ENCODE measurements at regions not wholly inside any gene's neighbourhood (a gene's known extent, or its start where the extent isn't known, plus 50 kb on each side); places are given as distances from the start of the nearest gene placed in this dataset.

- Mint-ChIP-seq H3K9me3 (no peaks in the 10 kb centered on the region), H3K4me3 (no peak overlapping the region), H3K27ac (no peak overlapping the region), H3K36me3 (ENCODE audit: low read depth) (no peaks in the 10 kb centered on the region), H3K27me3 (ENCODE audit: low read depth) (peaks cover 60% of the 10 kb centered on the region), H3K4me1 (ENCODE audit: low read depth) (peaks cover 3% of the 10 kb centered on the region)
- DNase-seq (ENCODE audit: low spot score): no peak
Observed at GRCh38 chr5:159451197-159452052, 121.1 kb upstream of the IL12B start.

GRCh38 chr5:159452480-159453167 is 122.3 kb upstream of the IL12B start:
- Mint-ChIP-seq H3K27ac (no peak overlapping the region), H3K36me3 (ENCODE audit: low read depth) (no peaks in the 10 kb centered on the region), H3K4me3 (no peak overlapping the region), H3K4me1 (ENCODE audit: low read depth) (peaks cover 11% of the 10 kb centered on the region), H3K27me3 (ENCODE audit: low read depth) (peaks cover 60% of the 10 kb centered on the region), H3K9me3 (no peaks in the 10 kb centered on the region)
- DNase-seq (ENCODE audit: low spot score): no peak

- no peak overlapping the region for H3K27ac Mint-ChIP-seq
- peaks cover 57% of the 10 kb centered on the region for H3K27me3 Mint-ChIP-seq (ENCODE audit: low read depth)
Observed at GRCh38 chr5:159453209-159453608, 122.9 kb upstream of the IL12B start.

GRCh38 chr5:159456261-159456660 is 126.0 kb upstream of the IL12B start:
- H3K4me3 Mint-ChIP-seq: no peak overlapping the region

More at GRCh38 chr5:159453209-159453608, 122.9 kb upstream of the IL12B start:
- H3K36me3 Mint-ChIP-seq (ENCODE audit: low read depth): no peaks in the 10 kb centered on the region
- no peaks in the 10 kb centered on the region for H3K9me3 Mint-ChIP-seq
- H3K4me3 Mint-ChIP-seq: no peak overlapping the region
- peaks cover 12% of the 10 kb centered on the region for H3K4me1 Mint-ChIP-seq (ENCODE audit: low read depth)
- DNase-seq (ENCODE audit: low spot score): no peak

GRCh38 chr5:159456722-159457465 is 126.6 kb upstream of the IL12B start:
- peaks cover 65% of the 10 kb centered on the region for H3K27me3 Mint-ChIP-seq (ENCODE audit: low read depth)
- H3K36me3 Mint-ChIP-seq (ENCODE audit: low read depth): no peaks in the 10 kb centered on the region
- no peak overlapping the region for H3K27ac Mint-ChIP-seq
- DNase-seq (ENCODE audit: low spot score): peak; percentile 79
- peaks cover 27% of the 10 kb centered on the region for H3K4me1 Mint-ChIP-seq (ENCODE audit: low read depth)
- no peak overlapping the region for H3K4me3 Mint-ChIP-seq
- H3K9me3 Mint-ChIP-seq: no peaks in the 10 kb centered on the region

More at GRCh38 chr5:159456261-159456660, 126.0 kb upstream of the IL12B start:
- no peak for DNase-seq (ENCODE audit: low spot score)
- Mint-ChIP-seq H3K27me3 (ENCODE audit: low read depth) (peaks cover 65% of the 10 kb centered on the region), H3K4me1 (ENCODE audit: low read depth) (peaks cover 27% of the 10 kb centered on the region), H3K36me3 (ENCODE audit: low read depth) (no peaks in the 10 kb centered on the region), H3K27ac (no peak overlapping the region), H3K9me3 (no peaks in the 10 kb centered on the region)

- H3K4me3 Mint-ChIP-seq: no peak overlapping the region
- H3K27me3 Mint-ChIP-seq (ENCODE audit: low read depth): peaks cover 66% of the 10 kb centered on the region
- H3K36me3 Mint-ChIP-seq (ENCODE audit: low read depth): no peaks in the 10 kb centered on the region
- H3K9me3 Mint-ChIP-seq: no peaks in the 10 kb centered on the region
- DNase-seq (ENCODE audit: low spot score): peak; percentile 57
- H3K27ac Mint-ChIP-seq: no peak overlapping the region
- H3K4me1 Mint-ChIP-seq (ENCODE audit: low read depth): peaks cover 27% of the 10 kb centered on the region
Observed at GRCh38 chr5:159458217-159458711, 128.0 kb upstream of the IL12B start.

- Mint-ChIP-seq H3K9me3 (no peaks in the 10 kb centered on the region), H3K27me3 (ENCODE audit: low read depth) (peaks cover 61% of the 10 kb centered on the region), H3K4me3 (no peak overlapping the region), H3K4me1 (ENCODE audit: low read depth) (peaks cover 27% of the 10 kb centered on the region), H3K36me3 (ENCODE audit: low read depth) (no peaks in the 10 kb centered on the region), H3K27ac (no peak overlapping the region)
- no peak for DNase-seq (ENCODE audit: low spot score)
Observed at GRCh38 chr5:159459132-159459627, 128.9 kb upstream of the IL12B start.

GRCh38 chr5:159459951-159460538 is 129.8 kb upstream of the IL12B start:
- no peak for DNase-seq (ENCODE audit: low spot score)
- Mint-ChIP-seq H3K27ac (no peak overlapping the region), H3K9me3 (no peaks in the 10 kb centered on the region), H3K4me3 (no peak overlapping the region), H3K27me3 (ENCODE audit: low read depth) (peaks cover 58% of the 10 kb centered on the region), H3K4me1 (ENCODE audit: low read depth) (peaks cover 27% of the 10 kb centered on the region), H3K36me3 (ENCODE audit: low read depth) (no peaks in the 10 kb centered on the region)

- Mint-ChIP-seq H3K9me3 (no peaks in the 10 kb centered on the region), H3K27ac (no peak overlapping the region), H3K4me1 (ENCODE audit: low read depth) (peaks cover 13% of the 10 kb centered on the region), H3K36me3 (ENCODE audit: low read depth) (no peaks in the 10 kb centered on the region), H3K27me3 (ENCODE audit: low read depth) (peaks cover 54% of the 10 kb centered on the region), H3K4me3 (no peak overlapping the region)
- no peak for DNase-seq (ENCODE audit: low spot score)
Observed at GRCh38 chr5:159463590-159464321, 133.5 kb upstream of the IL12B start.

- no peak for DNase-seq (ENCODE audit: low spot score)
- Mint-ChIP-seq H3K36me3 (ENCODE audit: low read depth) (no peaks in the 10 kb centered on the region), H3K9me3 (no peaks in the 10 kb centered on the region), H3K27me3 (ENCODE audit: low read depth) (peaks cover 46% of the 10 kb centered on the region), H3K27ac (no peak overlapping the region), H3K4me1 (ENCODE audit: low read depth) (peaks cover 8% of the 10 kb centered on the region), H3K4me3 (no peak overlapping the region)
Observed at GRCh38 chr5:159465604-159466003, 135.3 kb upstream of the IL12B start.

GRCh38 chr5:159467666-159468065 is 137.4 kb upstream of the IL12B start:
- H3K9me3 Mint-ChIP-seq: no peaks in the 10 kb centered on the region
- no peak overlapping the region for H3K4me3 Mint-ChIP-seq
- DNase-seq (ENCODE audit: low spot score): no peak
- peaks cover 8% of the 10 kb centered on the region for H3K4me1 Mint-ChIP-seq (ENCODE audit: low read depth)
- H3K27ac Mint-ChIP-seq: no peak overlapping the region
- peaks cover 34% of the 10 kb centered on the region for H3K27me3 Mint-ChIP-seq (ENCODE audit: low read depth)
- H3K36me3 Mint-ChIP-seq (ENCODE audit: low read depth): no peaks in the 10 kb centered on the region

- DNase-seq (ENCODE audit: low spot score): no peak
- no peak overlapping the region for H3K4me3 Mint-ChIP-seq
- H3K36me3 Mint-ChIP-seq (ENCODE audit: low read depth): no peaks in the 10 kb centered on the region
- peaks cover 13% of the 10 kb centered on the region for H3K9me3 Mint-ChIP-seq
- H3K27me3 Mint-ChIP-seq (ENCODE audit: low read depth): peaks cover 32% of the 10 kb centered on the region
- peaks cover 8% of the 10 kb centered on the region for H3K4me1 Mint-ChIP-seq (ENCODE audit: low read depth)
- H3K27ac Mint-ChIP-seq: no peak overlapping the region
Observed at GRCh38 chr5:159469496-159470372, 139.4 kb upstream of the IL12B start.
